Right cardiac atrium (tissue), 5 donors: ENCODE measurements at regions not wholly inside any gene's neighbourhood (a gene's known extent, or its start where the extent isn't known, plus 50 kb on each side); places are given as distances from the start of the nearest gene placed in this dataset.

Source experiments
- ATAC-seq, 2 donors: fragments of 200-7000 bp; cut with Tn5 transposase; one replicate each; pipeline versions ENCODE4 v1.8.0 to v1.9.1; 2020; ENCODE audit warnings: moderate library complexity in 2 of 2, mild to moderate bottlenecking in 1 of 2
- DNase-seq, 3 donors: peaks; one replicate each; pipeline ENCODE4 v3.0.0-alpha.2; 2020
- H3K27ac ChIP-seq: one replicate; pipeline ENCODE4 v1.5.1; 2013; ENCODE audit warnings: mild to moderate bottlenecking, low read length, control low read depth, moderate library complexity
- H3K27me3 ChIP-seq: one replicate; pipeline ENCODE4 v1.6.1; 2013; ENCODE audit not compliant: control insufficient read depth, insufficient read depth
- H3K4me1 ChIP-seq: one replicate; pipeline ENCODE4 v1.6.1; 2013; ENCODE audit warnings: low read length; ENCODE audit not compliant: control insufficient read depth, insufficient read depth
- H3K4me3 ChIP-seq: one replicate; pipeline ENCODE4 v1.5.1; 2013; ENCODE audit warnings: low read length, control low read depth
- H3K9me3 ChIP-seq: one replicate; pipeline ENCODE4 v1.6.1; 2013; ENCODE audit warnings: low read length; ENCODE audit not compliant: control insufficient read depth
- WGBS: extraction: QIAGEN DNeasy Blood & Tissue Kit; methylation state at CpG from one replicate; pipeline ENCODE4 v1.1.7; 2013; 5-methylcytosine and 5-hydroxymethylcytosine counted together
- intact Hi-C, 4 donors: fragments of 100-400 bp; cut with DNase I; formaldehyde crosslinking; loops; one replicate each; pipeline versions ENCODE4 v1.11.0 to v1.14.0; 2022 to 2023
- donor health status: healthy with polysubstance abuse.
- donor health status: DM: no; HTN: yes; CAD: no.
- donor health status: DM: no; HTN: no; CAD: no.
- donor health status: DM: no; HTN: yes; CAD: no; lungs with severe emphysema.
- donor health status: DM: yes; HTN: yes; CAD: no.

DNA sequence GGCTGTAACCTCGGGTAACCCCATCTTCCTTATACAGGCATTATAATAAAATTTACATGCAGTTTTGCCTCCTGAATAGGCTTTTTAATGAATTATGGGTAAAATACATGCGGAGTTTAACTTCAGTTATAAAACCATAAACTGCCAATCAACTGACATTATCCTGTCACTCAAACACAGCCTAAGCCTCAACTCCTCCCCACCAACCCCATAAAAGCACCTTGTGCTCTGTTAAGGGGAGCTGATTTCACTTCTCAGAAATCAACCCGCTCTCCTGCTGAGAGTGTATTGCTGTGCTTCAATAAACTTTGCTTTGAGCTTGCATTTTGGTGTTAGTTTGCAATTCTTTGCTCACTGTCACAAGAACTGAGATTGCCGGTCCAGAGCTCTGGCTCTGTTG is 1812.2 kb downstream of the BRINP3 start:
- DNase-seq (no peak), ATAC-seq (no peak)
- Histone ChIP-seq H3K4me3 (no peak overlapping the region), H3K27ac (no peak overlapping the region), H3K27me3 (no peaks in the 10 kb centered on the region), H3K4me1 (no peaks in the 10 kb centered on the region), H3K9me3 (no peaks in the 10 kb centered on the region)
- WGBS: 75% methylated on average over 4 of the region's 4 CpGs
- intact Hi-C loops: no loop called here

DNA sequence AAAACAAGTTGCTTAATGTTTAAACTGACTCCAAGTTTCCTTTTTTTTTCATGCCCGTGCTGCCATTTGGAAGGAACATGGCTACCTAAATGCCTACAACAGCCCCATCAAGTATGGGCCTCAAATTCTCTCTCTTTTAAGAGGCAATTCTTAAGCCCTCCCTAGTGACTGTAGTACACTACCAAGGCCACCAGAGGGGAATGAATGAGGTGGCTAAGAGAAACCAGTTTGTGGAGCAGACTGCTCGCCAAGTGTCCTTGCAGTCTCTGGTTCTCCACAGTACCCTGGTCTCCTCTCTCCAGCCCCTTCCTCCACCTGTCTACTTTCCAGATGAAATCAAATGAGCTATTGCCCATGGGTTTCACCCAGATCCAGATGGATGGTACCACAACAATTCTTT is 1809.6 kb downstream of the BRINP3 start:
- H3K9me3 ChIP-seq: no peaks in the 10 kb centered on the region
- no peak for ATAC-seq
- no peak overlapping the region for H3K27ac ChIP-seq
- intact Hi-C loops: no loop called here
- no peaks in the 10 kb centered on the region for H3K4me1 ChIP-seq
- no peaks in the 10 kb centered on the region for H3K27me3 ChIP-seq
- WGBS: 95% methylated on average over 2 of the region's 2 CpGs
- H3K4me3 ChIP-seq: no peak overlapping the region
- no peak for DNase-seq

DNA sequence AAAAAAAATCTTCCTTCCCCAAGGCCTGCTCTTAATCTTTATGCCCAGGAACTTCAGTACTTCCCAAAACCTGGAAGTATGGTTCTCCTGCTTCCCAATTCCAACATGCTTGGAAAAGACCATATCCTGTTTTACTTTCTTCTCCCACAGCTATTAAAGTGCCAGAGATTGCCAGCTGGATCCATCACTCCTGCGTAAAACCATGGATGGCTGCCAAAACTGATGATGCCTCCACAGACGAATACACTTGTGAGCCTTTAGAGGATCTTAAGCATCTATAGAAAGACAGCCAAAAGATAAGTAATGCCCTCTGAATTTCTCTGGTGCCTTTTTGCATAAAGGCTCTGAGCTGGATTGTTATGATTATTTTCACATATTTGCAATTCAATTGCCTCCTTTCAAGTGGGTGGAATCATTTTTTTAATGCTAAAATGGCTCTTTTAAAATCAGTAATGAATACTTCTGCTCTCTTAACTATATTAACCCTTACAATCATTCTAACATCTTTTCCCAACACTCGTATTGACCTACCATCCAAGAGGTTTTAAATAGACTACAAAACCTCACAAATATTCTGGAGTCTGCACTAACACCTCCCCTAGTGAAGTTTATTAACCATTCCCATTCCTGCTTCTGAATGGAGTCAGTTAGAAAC is 1807.8 kb downstream of the BRINP3 start:
- WGBS: 36% methylated on average over 3 of the region's 3 CpGs
- ATAC-seq: no peak
- intact Hi-C loops: no loop called here

DNA sequence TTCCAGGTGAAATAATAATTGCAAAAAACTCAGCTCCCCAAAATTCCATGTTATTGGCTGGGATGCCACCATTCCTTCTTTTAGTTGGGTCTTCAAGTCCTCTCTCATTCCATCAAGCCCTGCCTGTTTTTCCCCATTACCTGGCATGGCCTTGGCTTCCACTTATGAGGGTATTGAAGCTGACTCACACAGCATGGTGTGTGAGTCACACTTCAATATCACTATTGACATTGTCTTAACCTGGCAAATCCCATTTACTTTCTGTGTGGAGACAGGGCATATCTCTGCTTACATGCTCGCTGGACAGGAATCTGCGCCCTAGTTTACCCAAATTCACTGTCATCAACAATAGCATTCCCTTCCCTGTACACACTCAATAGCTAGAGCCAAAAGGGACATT is 1806.8 kb downstream of the BRINP3 start:
- H3K27ac ChIP-seq: no peak overlapping the region
- no peaks in the 10 kb centered on the region for H3K27me3 ChIP-seq
- no peaks in the 10 kb centered on the region for H3K9me3 ChIP-seq
- no peak for ATAC-seq
- no peak overlapping the region for H3K4me3 ChIP-seq
- intact Hi-C loops: no loop called here
- 91% methylated on average over 2 of the region's 2 CpGs for WGBS
- DNase-seq: no peak
- H3K4me1 ChIP-seq: no peaks in the 10 kb centered on the region

More for the DNA sequence above, 1807.8 kb downstream of the BRINP3 start:
- no peak overlapping the region for H3K27ac ChIP-seq
- DNase-seq: no peak
- no peak overlapping the region for H3K4me3 ChIP-seq
- H3K27me3 ChIP-seq: no peaks in the 10 kb centered on the region
- no peaks in the 10 kb centered on the region for H3K9me3 ChIP-seq
- no peaks in the 10 kb centered on the region for H3K4me1 ChIP-seq

DNA sequence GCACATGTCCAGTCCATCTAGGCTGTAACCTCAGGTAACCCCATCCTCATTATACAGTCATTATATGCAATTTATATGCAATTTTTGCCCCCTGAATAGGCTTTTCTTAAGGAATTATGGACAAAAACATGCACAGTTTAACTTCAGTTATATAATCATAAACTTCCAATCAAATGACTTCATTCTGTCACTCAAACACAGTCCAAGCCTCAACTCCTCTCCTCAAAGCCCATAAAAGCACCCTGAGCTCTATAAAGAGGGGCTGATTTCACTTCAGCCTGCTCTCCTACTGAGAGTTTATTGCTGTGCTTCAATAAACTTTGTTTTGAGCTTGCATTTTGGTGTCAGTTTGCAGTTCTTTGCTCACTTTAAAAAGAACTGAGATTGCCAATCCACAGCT is 1805.5 kb downstream of the BRINP3 start:
- Histone ChIP-seq H3K27ac (no peak overlapping the region), H3K4me1 (no peaks in the 10 kb centered on the region), H3K27me3 (no peaks in the 10 kb centered on the region), H3K9me3 (no peaks in the 10 kb centered on the region), H3K4me3 (no peak overlapping the region)
- DNase-seq (no peak), ATAC-seq (no peak)
- intact Hi-C loops: no loop called here

DNA sequence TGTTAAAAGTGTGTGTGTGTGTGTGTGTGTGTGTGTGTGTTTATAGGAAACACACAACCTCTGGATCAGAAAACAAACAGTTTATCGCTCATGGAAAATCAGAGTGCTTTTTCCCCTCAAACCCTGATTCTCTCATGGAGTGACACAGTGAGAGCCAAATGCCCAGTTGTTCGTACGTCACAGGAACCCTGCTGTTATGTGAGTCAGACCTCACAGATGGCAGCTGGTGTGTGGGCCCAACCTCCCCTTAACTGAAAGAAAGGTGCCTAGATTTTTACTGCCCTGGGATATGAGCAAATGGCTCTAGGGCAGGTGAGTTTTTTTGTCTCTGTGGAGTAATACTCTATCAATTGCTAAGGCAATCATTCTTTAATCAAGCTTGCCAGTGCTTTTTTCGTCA is 1788.1 kb downstream of the BRINP3 start:
- ATAC-seq (no peak), DNase-seq (no peak)
- 60% methylated on average over 4 of the region's 4 CpGs for WGBS
- Histone ChIP-seq H3K9me3 (no peaks in the 10 kb centered on the region), H3K27ac (no peak overlapping the region), H3K4me1 (no peaks in the 10 kb centered on the region), H3K4me3 (no peak overlapping the region), H3K27me3 (no peaks in the 10 kb centered on the region)
- intact Hi-C loops: no loop called here

DNA sequence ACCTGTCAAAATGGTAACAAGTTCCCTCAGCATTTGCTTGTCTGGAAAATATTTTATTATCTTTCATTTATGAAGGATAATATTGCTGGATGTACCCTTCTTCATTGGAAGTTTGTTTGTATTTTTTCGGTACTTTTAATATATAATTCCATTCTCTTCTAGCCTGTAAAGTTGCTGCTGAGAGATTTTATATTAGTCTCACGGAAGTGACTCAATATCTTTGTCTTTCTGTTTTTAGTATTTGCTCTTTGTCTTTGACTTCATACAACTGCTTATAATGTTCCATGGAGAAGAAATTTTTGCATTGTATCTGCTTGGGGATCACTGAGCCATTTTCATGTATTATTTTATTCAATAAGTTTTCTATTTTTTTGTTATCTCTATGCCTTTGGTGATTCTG is 1777.5 kb downstream of the BRINP3 start:
- WGBS: 85% methylated on average over 2 of the region's 2 CpGs
- H3K4me1 ChIP-seq: no peaks in the 10 kb centered on the region
- peaks cover 4% of the 10 kb centered on the region for H3K9me3 ChIP-seq
- intact Hi-C loops: no loop called here
- no peak overlapping the region for H3K4me3 ChIP-seq
- no peak for ATAC-seq
- no peak overlapping the region for H3K27ac ChIP-seq
- H3K27me3 ChIP-seq: no peaks in the 10 kb centered on the region
- DNase-seq: no peak

DNA sequence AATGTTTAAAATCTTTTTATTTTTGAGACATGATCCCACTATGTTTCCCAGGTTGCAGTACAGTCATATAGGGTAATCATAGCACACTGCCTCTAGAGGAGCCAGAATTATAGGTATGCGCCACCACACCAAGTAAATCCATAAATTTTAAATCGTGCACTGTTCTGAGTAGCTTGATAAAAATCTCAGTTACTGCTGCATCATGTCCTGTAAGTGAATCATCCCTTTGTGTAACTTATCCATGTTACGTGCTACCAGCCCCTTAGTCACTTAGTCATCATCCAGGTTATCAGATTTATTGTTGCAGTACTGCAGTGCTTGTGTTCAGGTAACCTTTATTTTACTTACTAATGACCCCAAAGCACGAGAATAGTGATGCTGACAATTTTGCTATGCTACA is 1770.9 kb downstream of the BRINP3 start:
- DNase-seq (no peak), ATAC-seq (no peak)
- H3K9me3 ChIP-seq: peaks cover under 1% of the 10 kb centered on the region
- 66% methylated on average over 4 of the region's 4 CpGs for WGBS
- intact Hi-C loops: no loop called here
- no peaks in the 10 kb centered on the region for H3K4me1 ChIP-seq
- H3K27ac ChIP-seq: no peak overlapping the region
- no peaks in the 10 kb centered on the region for H3K27me3 ChIP-seq
- H3K4me3 ChIP-seq: no peak overlapping the region

DNA sequence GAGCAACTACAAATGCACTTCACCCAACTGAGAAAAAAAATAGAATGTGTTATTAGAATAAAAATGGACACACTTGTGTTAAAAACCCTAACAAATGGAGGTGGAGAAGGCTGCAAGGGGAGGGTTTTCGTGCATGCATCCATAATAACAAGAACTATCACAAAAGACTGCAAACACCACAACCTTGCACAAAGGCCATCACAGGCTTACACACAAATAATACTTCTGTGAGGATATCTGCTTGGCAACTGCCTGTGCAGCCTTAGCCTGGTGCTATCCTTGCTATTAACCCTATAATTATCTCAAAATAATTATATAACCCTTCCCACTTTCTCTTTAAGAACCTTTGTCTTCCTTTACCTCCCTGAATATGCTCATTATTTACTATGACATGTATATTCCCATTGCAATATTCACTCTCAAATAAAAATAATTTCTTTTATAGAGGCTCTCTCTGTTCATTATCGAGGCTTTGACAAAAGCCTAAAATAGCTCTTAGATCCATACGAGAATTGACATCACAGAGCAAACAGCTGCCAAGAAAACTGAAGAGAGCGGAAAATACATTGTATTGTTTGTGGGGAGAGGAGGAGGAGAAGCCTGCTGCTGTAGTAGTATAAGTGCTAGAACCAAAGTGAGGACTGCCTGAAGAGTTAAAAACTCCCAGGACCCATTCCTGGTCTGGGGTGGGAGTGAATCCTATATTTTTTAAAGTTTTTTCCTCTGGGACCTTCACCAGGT is 1768.7 kb downstream of the BRINP3 start:
- no peaks in the 10 kb centered on the region for H3K4me1 ChIP-seq
- no peaks in the 10 kb centered on the region for H3K27me3 ChIP-seq
- no peak for ATAC-seq
- WGBS: 38% methylated on average over 4 of the region's 4 CpGs
- no peak for DNase-seq
- intact Hi-C loops: no loop called here
- no peak overlapping the region for H3K27ac ChIP-seq
- H3K9me3 ChIP-seq: no peaks in the 10 kb centered on the region
- no peak overlapping the region for H3K4me3 ChIP-seq

DNA sequence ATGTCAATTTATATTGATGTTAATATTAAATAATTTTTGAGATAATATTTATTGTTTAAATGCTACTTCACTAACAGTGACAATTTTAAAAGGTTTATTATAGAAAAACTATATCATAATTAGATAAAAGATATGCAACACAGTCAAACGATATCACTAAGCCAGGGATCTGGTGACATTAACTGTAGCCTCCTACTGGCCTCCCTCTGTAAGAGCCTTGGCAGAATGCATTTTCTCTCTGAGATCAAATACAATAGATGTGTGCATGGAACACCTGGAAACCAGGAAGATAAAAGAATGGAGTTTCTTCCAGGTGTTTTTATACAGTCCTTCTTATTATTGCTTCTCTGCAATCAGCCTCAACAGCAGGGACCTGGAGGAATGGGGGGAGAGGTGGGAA is 1762.1 kb downstream of the BRINP3 start:
- intact Hi-C loops: no loop called here
- Histone ChIP-seq H3K27me3 (no peaks in the 10 kb centered on the region), H3K9me3 (no peaks in the 10 kb centered on the region), H3K4me3 (no peak overlapping the region), H3K4me1 (no peaks in the 10 kb centered on the region), H3K27ac (no peak overlapping the region)
- WGBS: 63% methylated on average over 1 of the region's 1 CpG
- DNase-seq: no peak
- no peak for ATAC-seq

DNA sequence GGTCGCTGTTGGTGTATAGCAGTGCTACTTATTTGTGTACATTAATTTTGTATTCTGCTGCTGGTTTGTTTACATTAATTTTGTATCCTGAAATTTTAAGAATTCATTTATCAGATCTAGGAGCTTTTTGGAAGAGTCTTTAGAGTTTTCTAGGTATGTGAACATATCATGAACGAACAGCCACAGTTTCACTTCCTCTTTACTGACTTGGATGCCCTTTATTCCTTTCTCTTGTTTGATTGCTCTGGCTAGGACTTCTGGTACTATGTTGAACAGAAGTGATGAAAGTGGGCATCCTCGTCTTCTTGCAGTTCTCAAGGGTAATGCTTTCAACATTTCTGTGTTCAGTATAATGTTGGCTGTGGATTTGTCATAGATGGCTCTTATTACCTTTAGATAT is 1757.9 kb downstream of the BRINP3 start:
- intact Hi-C loops: no loop called here
- DNase-seq: no peak
- Histone ChIP-seq H3K9me3 (no peaks in the 10 kb centered on the region), H3K4me3 (no peak overlapping the region), H3K27ac (no peak overlapping the region), H3K27me3 (no peaks in the 10 kb centered on the region), H3K4me1 (no peaks in the 10 kb centered on the region)
- ATAC-seq: no peak
- WGBS: 50% methylated on average over 3 of the region's 3 CpGs
